ENCODE measurements at regions not wholly inside any gene's neighbourhood (a gene's known extent, or its start where the extent isn't known, plus 50 kb on each side); places are given as distances from the start of the nearest gene placed in this dataset.

GRCh38 chr1:229848752-229849677 lies 218.0 kb upstream of the GALNT2 start:
- H3K4me3 ChIP-seq = no peak overlapping the region
- H3K27me3 ChIP-seq = peaks cover 0 to 3% of the 10 kb centered on the region in 2 donors
- H3K27ac ChIP-seq = no peak overlapping the region
- peaks cover 0 to 12% (median 8%) of the 10 kb centered on the region in 4 donors for H3K4me1 ChIP-seq
- no peaks in the 10 kb centered on the region for H3K36me3 ChIP-seq
- no peak for DNase-seq
- intact Hi-C loops (cut with DNase I; ENCODE audit: low total_unique reads) = no loop called here
- no peaks in the 10 kb centered on the region for H3K9me3 ChIP-seq
- no peak for TF ChIP-seq CTCF (IDR thresholded peaks at IDR 0.05)

DNA sequence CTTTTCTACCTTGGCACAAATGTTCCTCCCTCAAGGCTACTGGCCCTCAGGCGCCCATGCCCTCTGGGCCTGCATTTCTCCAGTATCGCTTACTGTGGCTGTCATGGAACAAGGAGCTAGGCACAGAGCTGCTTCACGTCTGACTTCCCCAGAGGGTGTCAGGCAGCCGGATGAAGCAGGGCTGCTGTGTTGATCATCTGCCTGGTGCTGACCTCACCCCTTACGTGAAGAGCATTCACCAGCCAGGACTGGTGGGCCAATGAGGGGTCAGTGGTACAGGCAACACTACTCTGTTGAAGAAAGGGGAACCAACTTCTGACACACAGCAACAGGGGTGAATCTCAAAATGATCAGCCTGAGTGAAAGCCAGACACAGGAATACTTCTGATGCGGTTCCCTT lies 215.5 kb upstream of the GALNT2 start:
- H3K4me3 ChIP-seq = no peak overlapping the region
- no peaks in the 10 kb centered on the region for H3K9me3 ChIP-seq
- no peaks in the 10 kb centered on the region for H3K36me3 ChIP-seq
- H3K27ac ChIP-seq = no peak overlapping the region
- no peak for DNase-seq
- TF ChIP-seq CTCF (IDR thresholded peaks at IDR 0.05) = no peak
- H3K4me1 ChIP-seq = no peaks in the 10 kb centered on the region
- H3K27me3 ChIP-seq = peaks cover 0 to 3% of the 10 kb centered on the region in 2 donors
- intact Hi-C loops (cut with DNase I; ENCODE audit: low total_unique reads) = no loop called here

- no peak overlapping the region for H3K27ac ChIP-seq
- no peak overlapping the region for H3K4me3 ChIP-seq
- no peak for TF ChIP-seq CTCF (IDR thresholded peaks at IDR 0.05)
- no peaks in the 10 kb centered on the region for H3K9me3 ChIP-seq
- peaks cover 0 to 3% of the 10 kb centered on the region in 2 donors for H3K27me3 ChIP-seq
- no peak for DNase-seq
- no peaks in the 10 kb centered on the region for H3K36me3 ChIP-seq
- no peaks in the 10 kb centered on the region for H3K4me1 ChIP-seq
- intact Hi-C loops (cut with DNase I; ENCODE audit: low total_unique reads) = no loop called here
Measured at GRCh38 chr1:229853751-229854150, 213.3 kb upstream of the GALNT2 start.

DNA sequence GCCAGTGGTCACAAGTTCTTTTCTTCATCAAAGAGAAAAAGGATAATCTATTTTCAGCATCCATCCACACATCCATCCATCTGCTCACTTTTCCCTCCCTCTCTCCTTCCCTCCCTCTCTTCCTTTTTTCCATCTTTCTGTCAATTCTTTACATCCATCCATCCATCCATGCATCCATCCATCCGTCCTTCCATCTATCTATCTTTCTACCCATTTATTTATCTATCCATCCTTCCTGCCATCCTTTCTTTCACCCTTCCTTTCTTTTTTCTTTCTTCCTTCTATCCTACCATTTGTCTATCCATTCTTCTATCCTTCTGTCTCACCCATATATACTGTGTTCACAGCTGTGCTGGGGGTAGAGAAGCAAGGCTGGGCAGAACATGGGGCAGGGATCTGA lies 212.4 kb upstream of the GALNT2 start:
- H3K4me1 ChIP-seq = no peaks in the 10 kb centered on the region
- intact Hi-C loops (cut with DNase I; ENCODE audit: low total_unique reads) = no loop called here
- peaks cover 0 to 3% of the 10 kb centered on the region in 2 donors for H3K27me3 ChIP-seq
- no peak overlapping the region for H3K27ac ChIP-seq
- TF ChIP-seq CTCF (IDR thresholded peaks at IDR 0.05) = no peak
- no peak overlapping the region for H3K4me3 ChIP-seq
- no peaks in the 10 kb centered on the region for H3K36me3 ChIP-seq
- H3K9me3 ChIP-seq = no peaks in the 10 kb centered on the region
- DNase-seq = no peak

DNA sequence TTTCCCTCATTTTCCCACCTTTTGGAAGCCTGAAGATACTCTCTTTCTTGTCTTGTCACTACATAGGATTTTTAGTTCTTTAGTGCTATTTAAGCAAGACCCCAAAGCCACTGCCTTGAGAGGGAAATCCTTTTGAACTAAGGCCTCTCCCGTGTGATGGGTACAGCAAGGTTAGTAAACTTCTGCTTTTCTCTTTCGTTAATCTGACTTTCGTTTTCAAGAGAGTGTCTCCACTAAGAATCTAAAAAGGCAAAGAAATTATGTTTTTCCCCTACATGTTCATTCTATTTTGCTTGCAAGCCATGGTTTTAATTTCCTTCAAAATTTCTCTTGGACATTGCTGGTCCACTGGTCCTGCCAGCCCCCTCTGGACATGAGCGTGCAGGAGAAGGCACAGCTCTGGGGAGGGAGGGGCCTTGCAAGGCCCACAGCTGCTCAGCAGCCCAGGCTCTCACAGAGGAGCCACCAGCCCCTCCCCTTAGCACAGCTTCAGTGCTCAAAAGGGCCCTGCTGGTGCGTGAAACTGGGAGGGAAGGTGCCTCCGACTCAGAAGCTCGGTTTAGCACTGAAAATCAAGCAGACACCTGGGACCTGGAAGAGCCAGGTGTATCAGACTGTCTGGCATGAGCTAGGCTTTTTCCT lies 210.9 kb upstream of the GALNT2 start:
- no peak overlapping the region for H3K4me3 ChIP-seq
- H3K9me3 ChIP-seq = no peaks in the 10 kb centered on the region
- intact Hi-C loops (cut with DNase I; ENCODE audit: low total_unique reads) = no loop called here
- H3K4me1 ChIP-seq = no peaks in the 10 kb centered on the region
- no peak overlapping the region for H3K27ac ChIP-seq
- no peaks in the 10 kb centered on the region for H3K36me3 ChIP-seq
- H3K27me3 ChIP-seq = no peaks in the 10 kb centered on the region
- peak in 1 of 2 donors; percentile 27 for DNase-seq
- TF ChIP-seq CTCF (IDR thresholded peaks at IDR 0.05) = no peak
